K562 (cell line): ENCODE measurements at regions not wholly inside any gene's neighbourhood (a gene's known extent, or its start where the extent isn't known, plus 50 kb on each side); places are given as distances from the start of the nearest gene placed in this dataset.

Experiments
- ATAC-seq: fragments of 200-7000 bp; cut with Tn5 transposase; 3 replicates; pipeline ENCODE4 v1.9.1; 2020; ENCODE audit warnings: moderate library complexity
- BruUV-seq: library from RNA; stranded (reverse); fragments of 400-500 nt; replicated peaks from 2 replicates; lab custom pipeline; 2021; lab: Mats Ljungman, UMichigan
- CTCF ChIA-PET: fragments of 300-600 bp; formaldehyde crosslinking; extraction: SDS; loops from one replicate; lab custom pipeline; 2021; ENCODE audit warnings: low intra/inter-chr PET ratio; lab: Yijun Ruan, JAX
- POLR2A ChIA-PET: fragments of 300-600, 350-650 bp; sonication (Branson Sonifier 250); formaldehyde crosslinking; extraction: SDS; loops from one replicate; lab custom pipeline; 2021; ENCODE audit warnings: antibody characterized with exemption, inconsistent platforms; lab: Yijun Ruan, JAX
- DNase-seq, 4 experiments: peaks; one replicate each; pipeline versions ENCODE4 v3.0.0 to v3.0.0-alpha.2; 2011 to 2018; ENCODE audit warnings: low spot score in 3 of 4, mixed read lengths in 3 of 4; ENCODE audit errors: extremely low read depth in 1 of 4
- FAIRE-seq: peaks from 2 replicates; lab custom pipeline; 2011; peaks lifted over from hg19 to GRCh38; lab: Jason Lieb, UNC
- H2AFZ ChIP-seq: 2 replicates; pipeline ENCODE4 v1.6.0; 2011; ENCODE audit warnings: low read depth, low read length, control low read depth, inconsistent platforms
- H3K27ac ChIP-seq: fragments of 200-600 bp; 3 replicates; pipeline ENCODE4 v1.8.0; 2011; ENCODE audit warnings: low read depth, mild to moderate bottlenecking, control low read depth, inconsistent platforms, low read length, moderate library complexity, mixed read lengths; ENCODE audit errors: extremely low read depth
- H3K27me3 ChIP-seq, 2 experiments: fragments of 300-600 bp in 1 of 2; 2 replicates in 1 of 2; 3 replicates in 1 of 2; pipeline versions ENCODE4 v1.6.0 to v1.8.0; 2011; ENCODE audit warnings: inconsistent platforms in 2 of 2, low read length in 2 of 2, mild to moderate bottlenecking in 1 of 2, mixed read lengths in 1 of 2, moderate library complexity in 1 of 2; ENCODE audit not compliant: control insufficient read depth in 2 of 2, insufficient read depth in 2 of 2
- H3K36me3 ChIP-seq: fragments of 300-600 bp; 3 replicates; pipeline ENCODE4 v1.8.0; 2011; ENCODE audit warnings: mild to moderate bottlenecking, low read length, inconsistent platforms; ENCODE audit not compliant: control insufficient read depth, insufficient read depth
- H3K4me1 ChIP-seq, 2 experiments: fragments of 200-600 bp in 1 of 2; replicated peaks in 1 of 2; 2 replicates in 1 of 2; 3 replicates in 1 of 2; pipeline versions ENCODE4 v1.5.1 to v1.8.0; 2011; ENCODE audit warnings: inconsistent platforms in 2 of 2, low read length in 2 of 2, mild to moderate bottlenecking in 1 of 2, mixed read lengths in 1 of 2, moderate library complexity in 1 of 2; ENCODE audit not compliant: control insufficient read depth in 2 of 2, insufficient read depth in 2 of 2
- H3K4me2 ChIP-seq: 2 replicates; pipeline ENCODE4 v1.6.1; 2011; ENCODE audit warnings: low read length, control low read depth, inconsistent platforms, mixed read lengths; ENCODE audit not compliant: insufficient read depth
- H3K4me3 ChIP-seq: fragments of 200-600 bp; sonication (generic), shearing (Covaris generic); 2 replicates; pipeline ENCODE4 v1.5.1; 2016; ENCODE audit warnings: control low read depth, inconsistent platforms
- H3K79me2 ChIP-seq: fragments of 200-600 bp; 3 replicates; pipeline ENCODE4 v1.8.0; 2011; ENCODE audit warnings: low read length, inconsistent platforms; ENCODE audit not compliant: control insufficient read depth, insufficient read depth
- H3K9ac ChIP-seq, 2 experiments: 2 replicates each; pipeline versions ENCODE4 v1.6.0 to v1.6.1; 2011; ENCODE audit warnings: low read depth in 2 of 2, low read length in 2 of 2, control low read depth in 1 of 2, inconsistent platforms in 1 of 2, mild to moderate bottlenecking in 1 of 2, mixed read lengths in 1 of 2; ENCODE audit not compliant: insufficient read depth in 1 of 2
- H3K9me1 ChIP-seq: one replicate; pipeline ENCODE4 v1.6.0; 2011; ENCODE audit warnings: inconsistent platforms, mild to moderate bottlenecking, low read length, moderate library complexity; ENCODE audit not compliant: control insufficient read depth, insufficient read depth
- H3K9me3 ChIP-seq: replicated peaks from 2 replicates; pipeline ENCODE4 v1.5.1; 2011; ENCODE audit warnings: low read depth, low read length, inconsistent platforms; ENCODE audit not compliant: control insufficient read depth, insufficient read depth
- H4K20me1 ChIP-seq: replicated peaks from 2 replicates; pipeline ENCODE4 v1.6.1; 2011; ENCODE audit warnings: low read length, inconsistent platforms, mixed read lengths; ENCODE audit not compliant: control insufficient read depth, insufficient read depth
- NBN ChIP-seq: fragments of 450-650 bp; IDR thresholded peaks from 2 replicates; pipeline ENCODE4 v1.6.1; 2016; ENCODE audit warnings: low read depth, mild to moderate bottlenecking
- NR1H2 ChIP-seq: sonication (generic); formaldehyde crosslinking; IDR thresholded peaks from 2 replicates; pipeline ENCODE4 v1.4.0; 2020; ENCODE audit warnings: mild to moderate bottlenecking, missing genetic modification reagents
- PURB ChIP-seq: sonication (generic); formaldehyde crosslinking; IDR thresholded peaks from 2 replicates; pipeline ENCODE4 v1.9.0; 2021; ENCODE audit warnings: low read depth, mild to moderate bottlenecking, missing genetic modification reagents
- TARDBP ChIP-seq: fragments of 450-650 bp; IDR thresholded peaks from 2 replicates; pipeline ENCODE4 v1.6.1; 2016
- ZNF707 ChIP-seq: fragments of 250-450 bp; sonication (Bioruptor Pico); conservative IDR thresholded peaks from 2 replicates; pipeline ENCODE4 v1.8.0; 2022; ENCODE audit warnings: inconsistent platforms, mild to moderate bottlenecking, moderate library complexity
- WGBS: fragments of 100-300 bp; shearing (Covaris generic); methylation state at CpG from one replicate; pipeline ENCODE4 v1.1.6; 2016; ENCODE audit warnings: low coverage, mixed read lengths; ENCODE audit not compliant: insufficient coverage; ENCODE audit errors: missing lambda C conversion rate; 5-methylcytosine and 5-hydroxymethylcytosine counted together
- in situ Hi-C: fragments of 300-500 bp; cut with MboI; formaldehyde crosslinking; loops from 4 replicates; pipeline ENCODE4 v1.15.0; 2018; ENCODE audit warnings: inconsistent platforms, mixed read lengths
- intact Hi-C: fragments of 100-400 bp; cut with micrococcal nuclease; formaldehyde crosslinking; loops from 2 replicates; pipeline ENCODE4 v1.14.2; 2022
- TF ChIP-seq, protein P1 (sequence below): fragments of 450-650 bp; formaldehyde crosslinking; IDR thresholded peaks from 2 replicates; pipeline ENCODE4 v1.4.0; 2022; ENCODE audit warnings: missing genetic modification characterization
- TF ChIP-seq, protein P2 (sequence below): fragments of 450-650 bp; IDR thresholded peaks from 2 replicates; pipeline ENCODE4 v1.6.1; 2014; ENCODE audit warnings: low read depth, mild to moderate bottlenecking, moderate library complexity, borderline replicate concordance
- TF ChIP-seq, protein P3 (sequence below): fragments of 250-450 bp; sonication (Bioruptor Pico); IDR thresholded peaks from 2 replicates; pipeline ENCODE4 v1.8.0; 2022; ENCODE audit warnings: inconsistent platforms, mild to moderate bottlenecking, moderate library complexity, borderline replicate concordance

DNA sequence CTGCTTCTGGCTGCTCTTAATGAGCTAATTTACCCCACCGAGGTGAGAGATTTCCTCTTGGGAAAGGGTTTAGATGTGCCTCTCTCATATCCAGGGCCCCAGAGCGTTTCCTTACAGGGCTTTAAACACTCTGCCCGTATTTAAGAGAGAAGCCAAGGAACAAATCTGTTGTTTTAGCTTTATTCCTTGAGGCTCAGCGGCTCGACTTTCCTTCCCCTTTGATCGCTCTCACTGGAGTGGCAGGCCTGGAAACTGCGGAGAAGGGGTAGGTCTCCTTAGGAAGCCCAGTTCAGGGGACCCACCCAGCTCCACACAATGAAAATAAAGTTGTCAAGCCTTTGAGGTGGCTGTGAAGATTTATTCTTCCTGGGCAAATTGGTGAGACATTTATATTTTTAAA, 132.0 kb upstream of the JAG1 start:
- Histone ChIP-seq H3K79me2 (no peaks in the 10 kb centered on the region), H3K9ac (no peak overlapping the region), H3K27ac (no peak overlapping the region), H4K20me1 (no peaks in the 10 kb centered on the region), H3K9me1 (no peaks in the 10 kb centered on the region), H3K4me2 (no peak overlapping the region), H3K36me3 (no peaks in the 10 kb centered on the region), H3K27me3 (no peaks in the 10 kb centered on the region), H3K4me1 (no peaks in the 10 kb centered on the region), H2AFZ (no peak overlapping the region), H3K9me3 (no peaks in the 10 kb centered on the region), H3K4me3 (no peak overlapping the region)
- FAIRE-seq: no peak
- WGBS: 0% methylated on average over 6 of the region's 7 CpGs
- POLR2A ChIA-PET: interaction anchor here (0.9 kb wide), 1 partner anchor 73 kb away, joined by 3 read pairs; no protein-coding TSS in a partner anchor
- TF ChIP-seq TARDBP (no peak), ZNF707 (no peak), NBN (no peak), NR1H2 (CRISPR knock-in tag) (no peak), PURB (CRISPR knock-in tag) (no peak)
- TF ChIP-seq, protein P1, sequence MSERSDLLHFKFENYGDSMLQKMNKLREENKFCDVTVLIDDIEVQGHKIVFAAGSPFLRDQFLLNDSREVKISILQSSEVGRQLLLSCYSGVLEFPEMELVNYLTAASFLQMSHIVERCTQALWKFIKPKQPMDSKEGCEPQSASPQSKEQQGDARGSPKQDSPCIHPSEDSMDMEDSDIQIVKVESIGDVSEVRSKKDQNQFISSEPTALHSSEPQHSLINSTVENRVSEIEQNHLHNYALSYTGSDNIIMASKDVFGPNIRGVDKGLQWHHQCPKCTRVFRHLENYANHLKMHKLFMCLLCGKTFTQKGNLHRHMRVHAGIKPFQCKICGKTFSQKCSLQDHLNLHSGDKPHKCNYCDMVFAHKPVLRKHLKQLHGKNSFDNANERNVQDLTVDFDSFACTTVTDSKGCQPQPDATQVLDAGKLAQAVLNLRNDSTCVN: no peak
- TF ChIP-seq, protein P2, sequence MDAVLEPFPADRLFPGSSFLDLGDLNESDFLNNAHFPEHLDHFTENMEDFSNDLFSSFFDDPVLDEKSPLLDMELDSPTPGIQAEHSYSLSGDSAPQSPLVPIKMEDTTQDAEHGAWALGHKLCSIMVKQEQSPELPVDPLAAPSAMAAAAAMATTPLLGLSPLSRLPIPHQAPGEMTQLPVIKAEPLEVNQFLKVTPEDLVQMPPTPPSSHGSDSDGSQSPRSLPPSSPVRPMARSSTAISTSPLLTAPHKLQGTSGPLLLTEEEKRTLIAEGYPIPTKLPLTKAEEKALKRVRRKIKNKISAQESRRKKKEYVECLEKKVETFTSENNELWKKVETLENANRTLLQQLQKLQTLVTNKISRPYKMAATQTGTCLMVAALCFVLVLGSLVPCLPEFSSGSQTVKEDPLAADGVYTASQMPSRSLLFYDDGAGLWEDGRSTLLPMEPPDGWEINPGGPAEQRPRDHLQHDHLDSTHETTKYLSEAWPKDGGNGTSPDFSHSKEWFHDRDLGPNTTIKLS: no peak
- TF ChIP-seq, protein P3, sequence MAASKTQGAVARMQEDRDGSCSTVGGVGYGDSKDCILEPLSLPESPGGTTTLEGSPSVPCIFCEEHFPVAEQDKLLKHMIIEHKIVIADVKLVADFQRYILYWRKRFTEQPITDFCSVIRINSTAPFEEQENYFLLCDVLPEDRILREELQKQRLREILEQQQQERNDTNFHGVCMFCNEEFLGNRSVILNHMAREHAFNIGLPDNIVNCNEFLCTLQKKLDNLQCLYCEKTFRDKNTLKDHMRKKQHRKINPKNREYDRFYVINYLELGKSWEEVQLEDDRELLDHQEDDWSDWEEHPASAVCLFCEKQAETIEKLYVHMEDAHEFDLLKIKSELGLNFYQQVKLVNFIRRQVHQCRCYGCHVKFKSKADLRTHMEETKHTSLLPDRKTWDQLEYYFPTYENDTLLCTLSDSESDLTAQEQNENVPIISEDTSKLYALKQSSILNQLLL: no peak
- intact Hi-C loops: no loop called here
- no peak for DNase-seq
- in situ Hi-C loops: no loop called here
- ATAC-seq: no peak
- BruUV-seq: no TSS peak
- CTCF ChIA-PET: no interaction called here
